NOMO-1 treated with DMSO at 0.1 percent for 48 hours (cell line): ENCODE measurements at regions not wholly inside any gene's neighbourhood (a gene's known extent, or its start where the extent isn't known, plus 50 kb on each side); places are given as distances from the start of the nearest gene placed in this dataset.

Experiments used
- DNase-seq: peaks from one replicate; lab custom pipeline; 2025; ENCODE audit not compliant: unreplicated experiment; lab: John Stamatoyannopoulos, UW

DNA sequence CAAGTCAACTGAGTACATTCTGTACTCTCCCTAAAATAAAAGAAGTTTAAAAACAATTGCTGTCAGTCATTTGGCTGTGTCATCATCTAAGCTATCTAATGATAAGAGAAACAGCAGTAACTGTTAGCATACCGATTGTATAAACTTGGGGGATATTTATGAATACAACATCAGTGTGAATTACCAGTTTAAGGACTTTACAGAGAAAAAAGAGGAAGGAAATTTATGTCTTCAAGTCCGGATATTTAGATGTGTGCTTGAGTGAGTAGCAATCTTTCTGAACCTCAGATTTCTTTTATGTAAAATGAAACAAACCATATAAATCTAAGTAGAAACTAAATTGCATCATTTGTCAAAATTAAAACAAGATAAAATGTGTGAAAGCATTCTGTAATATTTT, 1557.0 kb downstream of the MRPL39 start:
- DNase-seq = peak; percentile 76

GRCh38 chr21:24046829-24047443, 1560.3 kb downstream of the MRPL39 start:
- DNase-seq = peak; percentile 87

DNA sequence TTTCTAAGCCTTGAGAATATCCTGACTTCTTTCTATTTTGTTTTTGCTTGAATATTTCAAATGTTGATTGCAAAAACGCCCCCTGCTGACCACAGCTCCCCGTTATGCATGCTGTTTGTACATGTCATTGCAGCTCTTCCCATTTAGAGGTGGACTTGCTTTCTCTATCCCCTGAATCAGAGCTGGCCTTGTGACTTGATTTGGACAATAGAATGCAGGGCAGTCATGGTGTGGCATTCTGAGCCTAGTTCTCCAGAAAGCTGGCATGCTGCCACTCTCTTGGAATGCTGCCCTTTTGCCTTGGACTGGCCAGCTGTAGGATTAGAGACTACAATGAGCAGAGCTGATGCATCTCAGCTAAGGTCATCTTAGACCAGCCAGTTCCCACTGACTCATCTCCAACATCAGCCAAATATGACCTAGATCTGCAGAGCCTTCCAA, 1561.5 kb downstream of the MRPL39 start:
- DNase-seq = peak; percentile 30

DNA sequence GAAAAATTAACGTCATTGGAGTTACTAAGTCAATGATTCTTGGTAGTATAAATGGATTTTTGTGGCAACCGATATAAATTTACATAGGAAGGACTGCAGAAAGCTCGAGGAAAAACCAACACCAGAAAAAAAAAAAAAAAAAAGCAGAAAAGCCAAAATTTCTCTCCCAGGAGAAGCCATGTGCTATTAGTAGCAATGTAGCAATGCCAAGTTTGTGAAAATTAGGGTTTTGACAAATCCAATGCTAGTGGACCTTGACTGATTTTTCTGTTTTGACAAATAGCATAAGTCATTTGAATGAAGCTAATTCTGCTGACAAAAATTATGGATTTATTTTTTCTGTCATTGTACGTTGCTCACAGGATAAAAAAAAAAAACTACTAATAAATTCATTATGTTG, 1561.9 kb downstream of the MRPL39 start:
- no peak for DNase-seq

DNA sequence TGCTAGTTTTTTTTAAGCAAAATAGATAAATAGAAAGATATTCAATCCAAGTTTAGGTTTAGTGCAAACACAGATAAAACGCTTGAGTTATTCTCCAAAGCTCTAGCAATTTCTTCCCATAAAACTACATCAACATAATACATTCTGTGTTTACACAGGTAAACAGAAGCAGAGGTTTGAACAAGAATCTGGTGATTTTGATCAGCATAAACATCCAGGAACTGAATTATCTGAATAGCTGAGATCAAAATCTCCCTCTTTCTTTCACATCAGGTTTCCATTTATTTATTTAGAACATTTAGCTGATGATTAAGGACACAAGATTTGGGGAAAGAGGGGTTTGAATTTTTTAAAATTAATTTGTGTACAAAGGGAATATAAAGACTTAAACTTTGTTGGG, 1564.6 kb downstream of the MRPL39 start:
- DNase-seq = no peak

GRCh38 chr21:24032709-24033232, 1574.5 kb downstream of the MRPL39 start:
- no peak for DNase-seq

GRCh38 chr21:24027396-24027795, 1579.9 kb downstream of the MRPL39 start:
- no peak for DNase-seq

GRCh38 chr21:24025101-24025500, 1582.2 kb downstream of the MRPL39 start:
- DNase-seq = no peak

DNA sequence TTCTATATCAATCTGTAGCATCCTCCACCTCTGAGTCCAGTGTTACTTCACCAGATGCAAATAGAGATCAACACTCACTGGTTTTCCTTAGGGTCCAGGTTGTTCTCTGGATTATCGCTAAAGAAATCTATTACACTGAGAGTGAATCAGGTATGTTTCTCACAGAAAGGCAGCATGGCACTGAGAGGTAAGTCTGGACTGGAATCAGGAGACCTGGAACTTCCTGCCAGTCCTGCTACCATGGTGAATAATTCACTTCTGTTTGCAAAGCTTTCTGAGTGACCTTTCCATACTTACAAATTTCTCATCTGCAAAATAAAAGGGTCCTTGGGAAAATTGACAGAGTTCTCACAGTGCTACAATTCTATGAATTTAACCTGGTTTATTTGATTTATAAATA, 1583.3 kb downstream of the MRPL39 start:
- no peak for DNase-seq

DNA sequence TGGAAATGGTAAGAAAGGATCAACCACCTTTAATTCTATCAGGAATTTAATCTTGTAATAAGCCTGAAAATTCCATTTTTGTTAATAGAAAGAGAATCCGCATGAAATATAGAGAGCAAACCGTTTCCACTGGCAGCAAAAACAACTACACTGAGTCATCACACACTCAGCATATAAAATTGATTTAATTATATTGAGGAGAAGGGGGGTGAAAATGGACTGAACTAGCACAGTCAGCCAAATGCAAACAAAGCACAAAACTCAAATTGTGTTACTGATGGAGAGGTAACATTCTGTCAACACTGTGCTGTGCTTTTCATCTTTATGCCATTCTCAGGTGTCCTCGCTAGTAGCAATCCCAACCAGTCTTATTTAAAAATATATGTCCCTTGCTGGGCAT, 1583.9 kb downstream of the MRPL39 start:
- DNase-seq = no peak

GRCh38 chr21:24014381-24014780, 1592.9 kb downstream of the MRPL39 start:
- DNase-seq = no peak

DNA sequence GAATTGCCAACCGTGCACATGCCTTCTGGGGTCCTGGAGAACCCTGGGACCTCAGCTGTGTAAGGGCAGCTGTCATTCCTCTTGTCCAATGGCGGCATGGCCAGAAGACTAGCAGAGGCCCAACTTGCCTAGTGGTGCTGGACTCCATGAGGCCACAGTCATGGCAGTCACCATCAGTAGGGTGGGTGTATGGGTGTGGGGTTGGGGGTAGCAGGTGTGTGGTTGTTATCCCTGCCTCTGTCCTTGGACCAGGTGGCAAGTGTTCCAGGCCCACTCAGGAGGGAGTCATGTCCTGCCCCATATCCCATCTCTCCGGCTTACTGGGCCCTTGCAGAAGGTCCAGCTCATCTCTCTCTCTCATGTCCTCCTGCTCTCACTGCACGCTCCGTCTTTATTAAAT, 1596.2 kb downstream of the MRPL39 start:
- DNase-seq = no peak

DNA sequence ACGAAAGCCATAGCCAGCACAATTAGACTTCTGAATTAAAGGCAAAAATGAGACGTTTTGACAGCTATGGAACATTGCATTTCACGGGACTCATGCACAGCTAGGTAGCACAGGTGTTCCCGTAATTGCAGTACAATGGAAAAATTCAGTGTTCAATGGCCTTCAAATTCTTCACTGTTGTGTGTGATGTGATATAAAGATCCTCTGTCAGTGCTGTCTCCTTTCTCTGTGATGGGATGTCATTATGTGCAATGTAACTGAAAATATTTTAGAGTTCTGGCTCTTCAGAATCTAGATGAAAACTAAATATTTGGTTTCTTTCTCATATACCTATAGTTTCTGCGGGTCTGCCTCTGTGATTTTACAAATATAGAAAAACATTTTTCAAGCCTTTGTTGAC, 1599.7 kb downstream of the MRPL39 start:
- no peak for DNase-seq

DNA sequence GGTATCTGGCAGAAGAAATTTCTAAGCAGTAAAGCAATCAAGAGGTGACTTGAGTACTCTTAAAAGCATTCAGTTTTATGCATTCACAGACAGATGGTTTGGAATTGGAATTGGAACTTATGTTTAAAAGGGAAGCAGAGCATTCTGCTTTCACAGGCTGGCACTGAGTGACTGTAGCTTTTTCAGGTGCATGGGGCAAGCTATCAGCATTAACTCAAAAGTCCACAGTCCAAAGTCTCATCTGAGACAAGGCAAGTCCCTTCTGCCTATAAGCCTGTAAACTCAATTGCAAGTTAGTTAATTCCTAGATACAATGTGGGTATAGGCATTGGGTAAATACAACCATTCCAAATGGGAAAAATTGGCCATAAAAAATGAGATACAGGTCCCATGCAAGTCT, 1620.3 kb downstream of the MRPL39 start:
- DNase-seq = no peak

GRCh38 chr21:23986214-23986613, 1621.1 kb downstream of the MRPL39 start:
- no peak for DNase-seq

GRCh38 chr21:23982546-23982945, 1624.7 kb downstream of the MRPL39 start:
- DNase-seq = no peak

DNA sequence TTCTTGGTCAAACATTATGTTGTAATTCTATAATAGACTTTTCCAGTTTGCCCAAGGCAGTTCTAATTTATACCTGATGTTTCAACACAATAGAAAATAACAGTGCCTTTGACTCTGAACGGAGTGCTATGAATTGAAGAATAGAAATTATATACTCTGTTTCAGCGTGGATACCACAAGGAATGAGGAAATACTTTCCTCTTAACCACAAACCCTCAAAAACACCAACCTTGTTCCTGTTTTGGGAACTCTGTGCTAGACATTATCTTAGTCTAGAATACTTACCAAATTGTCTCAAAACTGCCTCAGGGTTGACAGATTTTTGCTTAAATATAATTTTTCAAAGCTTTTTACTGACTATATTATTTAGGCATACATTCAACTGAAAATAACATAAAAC, 1629.3 kb downstream of the MRPL39 start:
- DNase-seq = peak; percentile 96

- DNase-seq = peak; percentile 95
These were observed 1638.3 kb downstream of the MRPL39 start for GRCh38 chr21:23968722-23969647.

GRCh38 chr21:23968008-23968407, 1639.3 kb downstream of the MRPL39 start:
- DNase-seq = no peak

DNA sequence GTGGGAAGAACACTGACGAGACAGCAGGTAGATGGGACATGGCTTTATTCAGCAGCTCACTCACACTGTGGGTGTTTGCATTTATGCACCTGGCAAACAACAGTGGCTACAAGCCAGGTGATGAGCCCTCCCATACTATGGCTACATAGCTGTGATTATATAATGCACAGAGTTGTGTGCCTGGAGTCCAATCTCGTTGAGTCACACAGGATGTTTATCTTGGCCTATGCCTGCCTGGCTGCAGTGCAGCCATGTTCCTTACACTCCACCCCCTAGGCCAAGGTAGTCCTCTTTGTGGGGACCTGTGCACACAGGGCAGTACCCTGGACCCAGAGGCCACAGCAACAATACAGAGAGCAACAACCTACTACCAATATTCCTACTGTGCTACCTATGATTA, 1643.8 kb downstream of the MRPL39 start:
- DNase-seq = no peak

- peak; percentile 22 for DNase-seq
These were observed 1646.5 kb downstream of the MRPL39 start for GRCh38 chr21:23960769-23961168.
